Motor neuron (in vitro differentiated cells): ENCODE measurements at regions not wholly inside any gene's neighbourhood (a gene's known extent, or its start where the extent isn't known, plus 50 kb on each side); places are given as distances from the start of the nearest gene placed in this dataset.

Source experiments
- ATAC-seq, 8 experiments: fragments of 200-7000 bp; cut with Tn5 transposase; replicated peaks in 6 of 8; 2 replicates each; pipeline ENCODE4 v1.8.0; 2021; ENCODE audit warnings: mild to moderate bottlenecking in 8 of 8, moderate library complexity in 8 of 8
- H3K27ac ChIP-seq, 2 donors: fragments of 250-450 bp; sonication (Bioruptor Pico); 2 replicates each; pipeline ENCODE4 v1.9.0; 2021; ENCODE audit warnings: antibody characterized with exemption in 2 of 2, mild to moderate bottlenecking in 2 of 2, moderate library complexity in 1 of 2
- H3K4me1 ChIP-seq, 2 donors: fragments of 250-450 bp; sonication (Bioruptor Pico); replicated peaks in 1 of 2; 2 replicates each; pipeline ENCODE4 v1.6.1; 2021; ENCODE audit warnings: antibody characterized with exemption in 2 of 2, mild to moderate bottlenecking in 2 of 2, moderate library complexity in 1 of 2
- H3K4me3 ChIP-seq, 5 donors: fragments of 250-450 bp; sonication (Bioruptor Pico); 2 replicates each; pipeline ENCODE4 v1.9.0; 2021; ENCODE audit warnings: antibody characterized with exemption in 5 of 5, mild to moderate bottlenecking in 5 of 5, moderate library complexity in 4 of 5
- WGBS, 10 experiments: fragments of 450-650 bp; shearing (Covaris generic); methylation state at CpG; one replicate each; pipeline ENCODE4 v1.0.0; 2022; 5-methylcytosine and 5-hydroxymethylcytosine counted together
- in situ Hi-C, 9 experiments: fragments of 400-800 bp; cut with MboI; loops; one replicate each; pipeline ENCODE4 v1.15.0; 2021; ENCODE audit warnings: low sequenced_read_pairs in 9 of 9, low pct_unique_long_range_greater_than_20kb in 2 of 9; ENCODE audit not compliant: unreplicated experiment in 9 of 9

DNA sequence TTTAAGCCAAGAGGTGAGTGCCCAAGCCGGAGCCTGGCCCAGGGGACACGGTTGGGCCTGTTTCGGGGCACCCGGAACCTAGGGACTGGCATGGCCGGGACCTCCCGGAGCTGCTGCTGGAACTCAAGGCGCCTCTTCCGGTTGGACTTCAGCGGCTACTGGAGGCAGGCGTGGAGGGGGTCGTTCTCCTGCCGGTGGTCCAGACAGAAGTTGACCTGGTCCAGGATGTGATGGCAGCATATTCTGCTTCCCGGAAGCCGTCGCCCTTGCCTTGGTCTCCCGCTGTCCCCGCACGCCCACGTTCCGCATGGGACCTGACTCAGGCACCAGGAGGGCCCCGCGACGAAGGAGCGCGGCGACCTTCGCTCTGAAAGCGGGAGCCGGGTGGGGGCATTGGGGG is 240.8 kb downstream of the FOXA2 start:
- peaks cover 0 to 3% of the 10 kb centered on the region in 2 donors for H3K4me1 ChIP-seq
- WGBS, 10 experiments, result 93 to 100% (median 100%) methylated on average over 1 to 15 of the region's 29 CpGs; no CpG with 5 or more reads in 7 of the 10 experiments
- no peak overlapping the region for H3K27ac ChIP-seq
- in situ Hi-C loops, result loop anchor here in 7 of 9 experiments (10.0 to 25.0 kb wide), 6 partner anchors 94 to 1001 kb away; partner anchors contain the start of gene FOXA2 (in 2 of the 7)
- ATAC-seq, result no peak
- H3K4me3 ChIP-seq, result no peak overlapping the region

DNA sequence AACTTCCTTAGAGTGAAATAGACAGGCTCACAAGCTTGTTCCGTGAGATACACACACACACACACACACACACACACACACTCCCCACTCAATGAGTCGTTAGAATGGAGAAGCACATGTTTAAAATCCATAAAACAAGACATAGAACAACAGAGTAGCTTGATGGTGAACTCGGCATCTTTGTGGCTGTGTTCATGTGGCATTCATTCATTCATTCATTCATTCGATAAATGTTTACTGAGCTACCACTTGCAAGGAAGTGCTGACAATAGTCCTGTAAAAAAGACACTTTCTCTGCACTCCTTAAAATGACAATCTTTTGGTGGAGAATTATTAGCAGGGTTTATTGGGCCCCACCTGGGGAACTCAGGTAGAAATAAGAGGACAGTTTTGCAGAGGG is 242.0 kb downstream of the FOXA2 start:
- 30 to 100% (median 83%) methylated on average over 1 to 4 of the region's 4 CpGs; no CpG with 5 or more reads in 6 of the 10 experiments for WGBS, 10 experiments
- H3K27ac ChIP-seq, result no peak overlapping the region
- ATAC-seq, result no peak
- H3K4me1 ChIP-seq, result peaks cover 0 to 3% of the 10 kb centered on the region in 2 donors
- in situ Hi-C loops, result loop anchor here in 7 of 9 experiments (10.0 to 25.0 kb wide), 6 partner anchors 95 to 1002 kb away; partner anchors contain the start of gene FOXA2 (in 2 of the 7)
- H3K4me3 ChIP-seq, result no peak overlapping the region

DNA sequence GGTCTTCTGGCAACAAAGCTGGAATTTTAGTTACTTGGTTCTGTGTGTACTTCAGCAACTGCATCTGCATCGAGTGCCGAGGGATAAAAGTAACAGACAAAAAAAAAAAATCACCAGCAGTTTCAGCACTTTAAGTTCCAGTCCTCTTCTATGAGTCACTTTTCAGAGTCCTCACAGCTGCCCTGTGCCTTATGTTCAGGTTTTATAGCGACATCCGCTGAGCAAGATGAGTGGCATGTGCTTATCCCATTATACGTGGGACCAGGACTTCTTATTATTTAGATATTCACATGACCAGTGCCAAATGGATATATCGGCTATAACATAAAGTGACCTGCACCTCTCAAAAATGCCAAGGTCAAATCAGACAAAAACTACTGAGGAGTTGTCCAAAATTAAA is 242.9 kb downstream of the FOXA2 start:
- Histone ChIP-seq H3K4me1 (peaks cover 0 to 3% of the 10 kb centered on the region in 2 donors), H3K27ac (no peak overlapping the region), H3K4me3 (no peak overlapping the region)
- no peak for ATAC-seq
- 44 to 100% (median 66%) methylated on average over 1 to 6 of the region's 6 CpGs; no CpG with 5 or more reads in 3 of the 10 experiments for WGBS, 10 experiments
- in situ Hi-C loops, result loop anchor here in 7 of 9 experiments (10.0 to 25.0 kb wide), 6 partner anchors 96 to 1003 kb away; partner anchors contain the start of gene FOXA2 (in 2 of the 7)

DNA sequence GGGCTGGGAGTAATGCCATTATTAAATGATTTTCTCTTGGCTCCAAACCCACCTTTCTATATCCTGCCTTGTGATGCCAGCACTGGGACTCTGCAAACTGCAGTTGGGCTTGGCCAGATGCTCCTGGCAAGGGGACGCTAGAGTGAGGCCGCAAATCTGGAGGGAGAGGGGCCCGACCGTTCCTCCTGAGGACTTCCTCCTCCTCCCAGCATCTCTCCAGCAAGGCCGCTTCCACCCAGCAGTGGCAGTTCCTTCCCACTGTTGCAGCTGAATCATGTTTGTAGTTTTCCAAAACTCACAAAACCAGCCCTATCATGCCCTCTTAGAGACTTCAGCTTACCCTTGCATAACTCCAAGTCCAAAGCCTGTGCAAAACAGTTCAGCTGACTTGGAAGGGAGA is 244.4 kb downstream of the FOXA2 start:
- H3K4me1 ChIP-seq, result peaks cover 0 to 3% of the 10 kb centered on the region in 2 donors
- 50 to 100% (median 72%) methylated on average over 1 to 4 of the region's 5 CpGs; no CpG with 5 or more reads in 4 of the 10 experiments for WGBS, 10 experiments
- in situ Hi-C loops, result loop anchor here in 8 of 9 experiments (10.0 to 25.0 kb wide), 8 partner anchors 97 to 1005 kb away; partner anchors contain the start of gene FOXA2 (in 2 of the 8)
- H3K27ac ChIP-seq, result no peak overlapping the region
- ATAC-seq, result no peak
- no peak overlapping the region for H3K4me3 ChIP-seq

DNA sequence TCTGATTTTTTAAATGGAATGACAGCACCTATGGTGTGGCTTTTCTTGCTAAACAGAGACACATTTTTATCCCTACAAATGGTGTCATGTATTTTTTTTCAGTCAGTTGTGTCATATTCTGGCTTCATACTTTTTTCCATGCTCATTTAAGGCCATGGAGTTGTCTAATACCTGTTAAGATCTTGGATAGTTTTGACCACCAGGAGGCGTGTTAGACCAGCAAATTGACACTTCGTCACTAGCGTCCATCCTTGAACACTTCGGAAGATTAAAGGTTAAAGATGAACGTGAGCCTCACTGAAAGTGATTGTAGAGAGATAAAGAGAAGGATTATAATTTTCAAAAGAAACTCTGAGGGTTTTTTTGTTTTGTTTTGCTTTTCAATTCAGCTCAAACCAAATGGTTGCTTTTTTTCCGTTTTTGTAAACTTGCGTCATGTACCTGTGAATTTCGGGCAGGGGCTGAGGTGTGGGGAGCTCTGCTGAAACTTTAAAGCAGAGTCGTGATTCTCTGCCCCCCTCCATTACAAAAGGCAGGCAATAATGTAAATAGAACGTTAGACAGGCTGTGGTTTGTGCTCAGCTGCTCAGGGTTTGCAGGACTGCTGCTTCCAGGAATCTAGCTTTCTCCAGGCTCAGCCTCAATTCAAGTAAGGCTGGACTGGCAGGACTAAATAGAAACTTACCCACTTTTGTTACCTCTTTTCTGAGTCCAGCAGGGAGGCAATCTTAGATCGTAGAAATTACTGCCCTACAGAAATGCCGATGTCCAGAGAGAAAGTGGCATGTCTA is 245.1 kb downstream of the FOXA2 start:
- ATAC-seq, result peak in 7 of 8 experiments; percentile 46 to 85 (median 62)
- 0 to 46% (median 31%) methylated on average over 1 to 12 of the region's 12 CpGs; no CpG with 5 or more reads in 1 of the 10 experiments for WGBS, 10 experiments

DNA sequence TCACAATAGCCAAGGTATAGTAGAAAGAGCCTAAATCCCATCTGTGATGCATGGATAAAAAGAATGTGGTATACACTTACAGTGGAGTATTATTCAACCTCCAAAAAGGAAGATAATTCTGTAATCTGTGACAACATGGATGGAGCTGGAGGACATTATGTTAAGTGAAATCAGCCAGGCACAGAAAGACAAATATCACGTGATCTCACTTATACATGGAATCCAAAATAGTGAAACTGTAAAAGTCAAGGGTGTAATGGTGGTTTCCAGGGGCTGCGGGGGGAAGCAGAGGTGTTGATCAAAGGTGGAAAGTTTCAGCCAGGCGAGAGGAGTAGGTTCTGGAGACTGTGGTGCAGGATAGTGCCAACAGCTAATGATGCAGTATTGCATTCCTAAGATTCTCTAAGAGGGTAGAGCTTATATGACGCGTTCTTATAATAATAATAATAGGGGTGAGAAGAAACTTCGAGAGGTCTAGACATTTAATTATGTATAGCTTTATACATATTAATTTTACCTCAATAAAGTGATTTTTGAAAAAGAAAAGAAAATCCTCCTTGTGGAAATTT is 246.1 kb downstream of the FOXA2 start:
- in situ Hi-C loops, result loop anchor here in 8 of 9 experiments (10.0 to 25.0 kb wide), 7 partner anchors 99 to 999 kb away; partner anchors contain the start of gene FOXA2 (in 2 of the 8)
- H3K27ac ChIP-seq, result no peak overlapping the region
- H3K4me3 ChIP-seq, result no peak overlapping the region
- H3K4me1 ChIP-seq, result peaks cover 0 to 3% of the 10 kb centered on the region in 2 donors
- 8 to 78% (median 40%) methylated on average over 2 to 6 of the region's 6 CpGs; no CpG with 5 or more reads in 1 of the 10 experiments for WGBS, 10 experiments
- ATAC-seq, result no peak

More for the DNA sequence above, 245.1 kb downstream of the FOXA2 start:
- peaks cover 0 to 3% of the 10 kb centered on the region in 2 donors for H3K4me1 ChIP-seq
- H3K4me3 ChIP-seq, result no peak overlapping the region
- no peak overlapping the region for H3K27ac ChIP-seq
- in situ Hi-C loops, result loop anchor here in 8 of 9 experiments (10.0 to 25.0 kb wide), 7 partner anchors 98 to 998 kb away; partner anchors contain the start of gene FOXA2 (in 2 of the 8)

DNA sequence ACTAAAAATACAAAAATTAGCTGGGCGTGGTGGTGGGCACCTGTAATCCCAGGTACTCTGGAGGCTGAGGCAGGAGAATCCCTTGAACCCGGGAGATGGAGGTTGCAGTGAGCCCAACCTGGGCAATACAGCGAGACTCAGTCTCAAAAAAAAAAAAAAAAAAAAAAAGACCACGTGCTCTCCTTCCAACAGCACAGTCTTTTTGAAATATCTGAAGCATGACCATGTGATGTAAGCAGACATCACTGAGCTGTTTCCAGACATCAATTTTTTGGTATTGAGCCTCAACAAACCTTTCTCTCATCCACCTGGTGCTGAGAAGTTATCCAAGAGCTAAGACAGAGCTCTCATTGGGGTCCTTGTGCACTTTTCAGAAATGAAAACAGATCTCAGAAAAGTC is 249.2 kb downstream of the FOXA2 start:
- in situ Hi-C loops, result loop anchor here in 8 of 9 experiments (10.0 to 25.0 kb wide), 7 partner anchors 102 to 1002 kb away; partner anchors contain the start of gene FOXA2 (in 2 of the 8)
- Histone ChIP-seq H3K4me1 (peaks cover 0 to 3% of the 10 kb centered on the region in 2 donors), H3K4me3 (no peak overlapping the region), H3K27ac (no peak overlapping the region)
- no peak for ATAC-seq
- 0 to 100% (median 40%) methylated on average over 1 to 2 of the region's 4 CpGs; no CpG with 5 or more reads in 1 of the 10 experiments for whole genome bisulfite sequencing, 10 experiments

DNA sequence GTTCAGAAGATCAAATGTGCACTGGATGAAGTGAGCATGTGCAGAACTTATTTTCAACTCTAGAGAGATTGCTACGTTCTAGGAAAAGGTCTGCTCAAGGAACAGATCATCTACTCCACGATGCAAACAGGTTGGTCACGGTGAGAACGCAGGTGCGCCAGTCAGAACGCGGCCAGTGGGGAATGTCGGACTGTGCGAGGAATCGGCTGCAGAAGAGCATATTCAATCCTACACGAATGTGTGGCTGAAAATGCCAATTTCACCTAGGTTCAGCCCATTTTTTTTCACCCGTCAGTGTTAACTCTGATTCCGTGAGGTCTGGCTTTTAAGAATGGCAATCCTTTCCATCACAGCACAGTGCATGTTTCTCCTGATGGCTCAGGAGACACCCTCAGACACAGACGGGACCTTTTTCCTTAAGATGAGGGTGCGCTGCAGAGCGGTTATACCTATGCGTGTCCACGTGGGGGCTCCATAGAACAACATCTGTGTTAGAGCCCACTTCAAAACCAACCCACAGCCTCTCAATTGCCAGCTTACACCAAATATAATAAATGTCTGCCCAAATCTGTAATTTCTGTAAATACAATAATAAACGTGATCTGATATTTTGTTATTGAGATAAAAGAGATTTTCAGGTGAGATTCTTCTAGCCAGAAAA is 250.4 kb downstream of the FOXA2 start:
- Histone ChIP-seq H3K4me3 (no peak overlapping the region), H3K4me1 (no peaks in the 10 kb centered on the region), H3K27ac (no peak overlapping the region)
- WGBS, 10 experiments, result 0 to 45% (median 30%) methylated on average over 4 to 15 of the region's 19 CpGs; no CpG with 5 or more reads in 1 of the 10 experiments
- peak; percentile 61 to 90 (median 74) for ATAC-seq
- in situ Hi-C loops, result loop anchor here in 8 of 9 experiments (10.0 to 25.0 kb wide), 7 partner anchors 103 to 1003 kb away; partner anchors contain the start of gene FOXA2 (in 2 of the 8)

DNA sequence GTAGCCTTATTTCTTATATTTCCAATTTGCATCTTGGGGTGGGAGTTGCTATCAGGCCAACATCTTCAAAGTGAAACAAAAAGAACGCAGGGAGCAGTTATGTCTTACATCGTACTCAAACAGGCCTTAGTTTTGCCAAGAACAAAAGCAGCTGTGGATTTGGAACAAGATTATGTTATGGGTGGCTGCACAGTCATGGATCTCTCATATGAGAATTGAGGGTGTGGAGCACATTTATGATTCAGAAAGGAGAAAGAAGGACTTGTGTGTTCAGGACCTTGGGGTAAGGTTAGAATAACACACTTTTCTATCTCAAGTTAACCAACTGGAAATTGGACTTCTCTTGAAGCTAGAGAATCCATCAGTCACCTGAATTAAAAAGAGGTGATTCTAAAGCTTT is 259.9 kb downstream of the FOXA2 start:
- no peak overlapping the region for H3K4me3 ChIP-seq
- WGBS, 10 experiments, result 8 to 100% (median 77%) methylated on average over 1 to 2 of the region's 2 CpGs; no CpG with 5 or more reads in 2 of the 10 experiments
- no peaks in the 10 kb centered on the region for H3K4me1 ChIP-seq
- in situ Hi-C loops, result loop anchor here in 1 of 9 experiments (25.0 kb wide), 1 partner anchor 612 kb away; the partner anchor contains the start of gene PAX1
- ATAC-seq, result peak in 2 of 8 experiments; percentile 52 to 76
- no peak overlapping the region for H3K27ac ChIP-seq

DNA sequence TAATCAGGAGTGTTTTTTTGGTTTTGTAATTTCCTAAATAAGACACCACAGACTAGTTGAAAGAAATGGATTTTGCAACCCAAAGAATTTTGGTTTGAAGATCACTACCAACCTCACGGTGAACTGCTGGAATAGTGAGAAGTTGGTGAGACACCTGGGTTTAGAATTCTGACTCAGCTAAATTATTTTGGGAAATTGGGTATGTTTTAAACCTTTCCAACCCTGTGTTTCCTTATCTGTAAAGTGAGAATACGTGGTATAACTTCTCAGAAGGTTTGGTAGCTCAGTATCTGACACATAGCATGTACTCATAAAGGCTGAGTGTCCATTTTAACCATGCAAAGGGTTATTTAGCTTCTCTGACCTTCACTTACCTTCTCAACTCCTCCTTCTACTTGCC is 261.9 kb downstream of the FOXA2 start:
- Histone ChIP-seq H3K4me3 (no peak overlapping the region), H3K4me1 (no peaks in the 10 kb centered on the region), H3K27ac (no peak overlapping the region)
- 0 to 85% (median 64%) methylated on average over 1 to 2 of the region's 2 CpGs; no CpG with 5 or more reads in 2 of the 10 experiments for WGBS, 10 experiments
- ATAC-seq, result no peak
- in situ Hi-C loops, result loop anchor here in 1 of 9 experiments (25.0 kb wide), 1 partner anchor 610 kb away; the partner anchor contains the start of gene PAX1

DNA sequence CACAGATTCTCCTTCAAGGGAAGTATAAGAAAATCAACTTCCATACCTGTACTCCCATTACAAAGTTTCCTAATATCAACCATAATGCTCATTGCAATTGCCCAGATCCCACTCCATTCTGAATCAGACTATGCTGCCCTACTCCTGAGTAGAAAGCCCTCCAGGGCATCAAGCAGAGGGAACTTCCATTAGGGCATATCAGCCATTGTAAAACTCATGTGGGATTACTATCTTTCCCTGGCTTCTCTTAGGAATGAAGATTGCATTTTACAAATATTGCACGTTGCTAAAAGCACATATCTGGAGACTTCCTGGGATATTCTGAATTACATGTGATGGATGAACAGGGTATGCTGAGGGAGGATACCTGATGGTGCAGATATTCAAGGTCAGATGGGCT is 263.2 kb downstream of the FOXA2 start:
- 0 to 75% (median 20%) methylated on average over 1 of the region's 1 CpG; no CpG with 5 or more reads in 5 of the 10 experiments for WGBS, 10 experiments
- H3K4me3 ChIP-seq, result no peak overlapping the region
- ATAC-seq, result no peak
- H3K27ac ChIP-seq, result no peak overlapping the region
- in situ Hi-C loops, result loop anchor here in 1 of 9 experiments (25.0 kb wide), 1 partner anchor 609 kb away; the partner anchor contains the start of gene PAX1
- H3K4me1 ChIP-seq, result no peaks in the 10 kb centered on the region
